ENCODE measurements at regions not wholly inside any gene's neighbourhood (a gene's known extent, or its start where the extent isn't known, plus 50 kb on each side); places are given as distances from the start of the nearest gene placed in this dataset.

DNA sequence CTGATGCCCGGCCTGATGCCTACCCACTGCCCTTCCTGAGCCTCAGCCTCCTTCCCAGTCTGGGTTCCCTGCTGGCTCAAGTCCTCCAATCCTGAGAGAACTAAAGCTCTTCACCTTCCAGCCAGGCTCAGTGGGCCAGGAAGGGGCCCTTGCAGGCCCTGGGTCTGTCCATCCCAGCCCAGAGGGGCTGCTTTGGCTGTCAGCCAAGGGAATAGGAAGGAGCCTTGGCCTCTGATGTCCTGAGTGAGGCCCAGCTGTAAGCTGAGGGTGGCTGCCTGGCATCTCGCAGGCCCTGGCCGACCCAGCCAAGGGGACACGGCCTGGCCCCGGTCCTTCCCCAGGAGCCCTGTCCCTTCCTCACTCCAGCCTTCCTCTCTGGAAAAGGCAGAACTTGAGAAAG is 83.4 kb downstream of the DHCR7 start (continued):
- TF ChIP-seq, protein P1, sequence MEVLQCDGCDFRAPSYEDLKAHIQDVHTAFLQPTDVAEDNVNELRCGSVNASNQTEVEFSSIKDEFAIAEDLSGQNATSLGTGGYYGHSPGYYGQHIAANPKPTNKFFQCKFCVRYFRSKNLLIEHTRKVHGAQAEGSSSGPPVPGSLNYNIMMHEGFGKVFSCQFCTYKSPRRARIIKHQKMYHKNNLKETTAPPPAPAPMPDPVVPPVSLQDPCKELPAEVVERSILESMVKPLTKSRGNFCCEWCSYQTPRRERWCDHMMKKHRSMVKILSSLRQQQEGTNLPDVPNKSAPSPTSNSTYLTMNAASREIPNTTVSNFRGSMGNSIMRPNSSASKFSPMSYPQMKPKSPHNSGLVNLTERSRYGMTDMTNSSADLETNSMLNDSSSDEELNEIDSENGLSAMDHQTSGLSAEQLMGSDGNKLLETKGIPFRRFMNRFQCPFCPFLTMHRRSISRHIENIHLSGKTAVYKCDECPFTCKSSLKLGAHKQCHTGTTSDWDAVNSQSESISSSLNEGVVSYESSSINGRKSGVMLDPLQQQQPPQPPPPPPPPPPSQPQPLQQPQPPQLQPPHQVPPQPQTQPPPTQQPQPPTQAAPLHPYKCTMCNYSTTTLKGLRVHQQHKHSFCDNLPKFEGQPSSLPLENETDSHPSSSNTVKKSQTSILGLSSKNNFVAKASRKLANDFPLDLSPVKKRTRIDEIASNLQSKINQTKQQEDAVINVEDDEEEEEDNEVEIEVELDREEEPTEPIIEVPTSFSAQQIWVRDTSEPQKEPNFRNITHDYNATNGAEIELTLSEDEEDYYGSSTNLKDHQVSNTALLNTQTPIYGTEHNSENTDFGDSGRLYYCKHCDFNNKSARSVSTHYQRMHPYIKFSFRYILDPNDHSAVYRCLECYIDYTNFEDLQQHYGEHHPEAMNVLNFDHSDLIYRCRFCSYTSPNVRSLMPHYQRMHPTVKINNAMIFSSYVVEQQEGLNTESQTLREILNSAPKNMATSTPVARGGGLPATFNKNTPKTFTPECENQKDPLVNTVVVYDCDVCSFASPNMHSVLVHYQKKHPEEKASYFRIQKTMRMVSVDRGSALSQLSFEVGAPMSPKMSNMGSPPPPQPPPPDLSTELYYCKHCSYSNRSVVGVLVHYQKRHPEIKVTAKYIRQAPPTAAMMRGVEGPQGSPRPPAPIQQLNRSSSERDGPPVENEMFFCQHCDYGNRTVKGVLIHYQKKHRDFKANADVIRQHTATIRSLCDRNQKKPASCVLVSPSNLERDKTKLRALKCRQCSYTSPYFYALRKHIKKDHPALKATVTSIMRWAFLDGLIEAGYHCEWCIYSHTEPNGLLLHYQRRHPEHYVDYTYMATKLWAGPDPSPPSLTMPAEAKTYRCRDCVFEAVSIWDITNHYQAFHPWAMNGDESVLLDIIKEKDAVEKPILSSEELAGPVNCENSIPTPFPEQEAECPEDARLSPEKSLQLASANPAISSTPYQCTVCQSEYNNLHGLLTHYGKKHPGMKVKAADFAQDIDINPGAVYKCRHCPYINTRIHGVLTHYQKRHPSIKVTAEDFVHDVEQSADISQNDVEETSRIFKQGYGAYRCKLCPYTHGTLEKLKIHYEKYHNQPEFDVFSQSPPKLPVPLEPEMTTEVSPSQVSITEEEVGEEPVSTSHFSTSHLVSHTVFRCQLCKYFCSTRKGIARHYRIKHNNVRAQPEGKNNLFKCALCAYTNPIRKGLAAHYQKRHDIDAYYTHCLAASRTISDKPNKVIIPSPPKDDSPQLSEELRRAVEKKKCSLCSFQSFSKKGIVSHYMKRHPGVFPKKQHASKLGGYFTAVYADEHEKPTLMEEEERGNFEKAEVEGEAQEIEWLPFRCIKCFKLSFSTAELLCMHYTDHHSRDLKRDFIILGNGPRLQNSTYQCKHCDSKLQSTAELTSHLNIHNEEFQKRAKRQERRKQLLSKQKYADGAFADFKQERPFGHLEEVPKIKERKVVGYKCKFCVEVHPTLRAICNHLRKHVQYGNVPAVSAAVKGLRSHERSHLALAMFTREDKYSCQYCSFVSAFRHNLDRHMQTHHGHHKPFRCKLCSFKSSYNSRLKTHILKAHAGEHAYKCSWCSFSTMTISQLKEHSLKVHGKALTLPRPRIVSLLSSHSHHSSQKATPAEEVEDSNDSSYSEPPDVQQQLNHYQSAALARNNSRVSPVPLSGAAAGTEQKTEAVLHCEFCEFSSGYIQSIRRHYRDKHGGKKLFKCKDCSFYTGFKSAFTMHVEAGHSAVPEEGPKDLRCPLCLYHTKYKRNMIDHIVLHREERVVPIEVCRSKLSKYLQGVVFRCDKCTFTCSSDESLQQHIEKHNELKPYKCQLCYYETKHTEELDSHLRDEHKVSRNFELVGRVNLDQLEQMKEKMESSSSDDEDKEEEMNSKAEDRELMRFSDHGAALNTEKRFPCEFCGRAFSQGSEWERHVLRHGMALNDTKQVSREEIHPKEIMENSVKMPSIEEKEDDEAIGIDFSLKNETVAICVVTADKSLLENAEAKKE (CRISPR knock-in tag; IDR thresholded peaks at IDR 0.05): no peak
- TF ChIP-seq EZH2 (IDR thresholded peaks at IDR 0.05; ENCODE audit: low read depth, unreplicated experiment): no peak
- no peak for TF ChIP-seq ZNF331 (CRISPR knock-in tag; IDR thresholded peaks at IDR 0.05; ENCODE audit: low read depth)
- TF ChIP-seq ZNF114 (CRISPR knock-in tag; IDR thresholded peaks at IDR 0.05): no peak
- no peak for TF ChIP-seq STAT1 (IDR thresholded peaks at IDR 0.05; ENCODE audit: unreplicated experiment)
- TF ChIP-seq, protein P2, sequence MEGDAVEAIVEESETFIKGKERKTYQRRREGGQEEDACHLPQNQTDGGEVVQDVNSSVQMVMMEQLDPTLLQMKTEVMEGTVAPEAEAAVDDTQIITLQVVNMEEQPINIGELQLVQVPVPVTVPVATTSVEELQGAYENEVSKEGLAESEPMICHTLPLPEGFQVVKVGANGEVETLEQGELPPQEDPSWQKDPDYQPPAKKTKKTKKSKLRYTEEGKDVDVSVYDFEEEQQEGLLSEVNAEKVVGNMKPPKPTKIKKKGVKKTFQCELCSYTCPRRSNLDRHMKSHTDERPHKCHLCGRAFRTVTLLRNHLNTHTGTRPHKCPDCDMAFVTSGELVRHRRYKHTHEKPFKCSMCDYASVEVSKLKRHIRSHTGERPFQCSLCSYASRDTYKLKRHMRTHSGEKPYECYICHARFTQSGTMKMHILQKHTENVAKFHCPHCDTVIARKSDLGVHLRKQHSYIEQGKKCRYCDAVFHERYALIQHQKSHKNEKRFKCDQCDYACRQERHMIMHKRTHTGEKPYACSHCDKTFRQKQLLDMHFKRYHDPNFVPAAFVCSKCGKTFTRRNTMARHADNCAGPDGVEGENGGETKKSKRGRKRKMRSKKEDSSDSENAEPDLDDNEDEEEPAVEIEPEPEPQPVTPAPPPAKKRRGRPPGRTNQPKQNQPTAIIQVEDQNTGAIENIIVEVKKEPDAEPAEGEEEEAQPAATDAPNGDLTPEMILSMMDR (conservative IDR thresholded peaks at IDR 0.05; ENCODE audit: low read depth in 2 of 2): no peak
- TF ChIP-seq JUNB (IDR thresholded peaks at IDR 0.05; ENCODE audit: unreplicated experiment): no peak
- TF ChIP-seq, protein P3, sequence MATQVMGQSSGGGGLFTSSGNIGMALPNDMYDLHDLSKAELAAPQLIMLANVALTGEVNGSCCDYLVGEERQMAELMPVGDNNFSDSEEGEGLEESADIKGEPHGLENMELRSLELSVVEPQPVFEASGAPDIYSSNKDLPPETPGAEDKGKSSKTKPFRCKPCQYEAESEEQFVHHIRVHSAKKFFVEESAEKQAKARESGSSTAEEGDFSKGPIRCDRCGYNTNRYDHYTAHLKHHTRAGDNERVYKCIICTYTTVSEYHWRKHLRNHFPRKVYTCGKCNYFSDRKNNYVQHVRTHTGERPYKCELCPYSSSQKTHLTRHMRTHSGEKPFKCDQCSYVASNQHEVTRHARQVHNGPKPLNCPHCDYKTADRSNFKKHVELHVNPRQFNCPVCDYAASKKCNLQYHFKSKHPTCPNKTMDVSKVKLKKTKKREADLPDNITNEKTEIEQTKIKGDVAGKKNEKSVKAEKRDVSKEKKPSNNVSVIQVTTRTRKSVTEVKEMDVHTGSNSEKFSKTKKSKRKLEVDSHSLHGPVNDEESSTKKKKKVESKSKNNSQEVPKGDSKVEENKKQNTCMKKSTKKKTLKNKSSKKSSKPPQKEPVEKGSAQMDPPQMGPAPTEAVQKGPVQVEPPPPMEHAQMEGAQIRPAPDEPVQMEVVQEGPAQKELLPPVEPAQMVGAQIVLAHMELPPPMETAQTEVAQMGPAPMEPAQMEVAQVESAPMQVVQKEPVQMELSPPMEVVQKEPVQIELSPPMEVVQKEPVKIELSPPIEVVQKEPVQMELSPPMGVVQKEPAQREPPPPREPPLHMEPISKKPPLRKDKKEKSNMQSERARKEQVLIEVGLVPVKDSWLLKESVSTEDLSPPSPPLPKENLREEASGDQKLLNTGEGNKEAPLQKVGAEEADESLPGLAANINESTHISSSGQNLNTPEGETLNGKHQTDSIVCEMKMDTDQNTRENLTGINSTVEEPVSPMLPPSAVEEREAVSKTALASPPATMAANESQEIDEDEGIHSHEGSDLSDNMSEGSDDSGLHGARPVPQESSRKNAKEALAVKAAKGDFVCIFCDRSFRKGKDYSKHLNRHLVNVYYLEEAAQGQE (IDR thresholded peaks at IDR 0.05; ENCODE audit: unreplicated experiment): no peak
- TF ChIP-seq, protein P4, sequence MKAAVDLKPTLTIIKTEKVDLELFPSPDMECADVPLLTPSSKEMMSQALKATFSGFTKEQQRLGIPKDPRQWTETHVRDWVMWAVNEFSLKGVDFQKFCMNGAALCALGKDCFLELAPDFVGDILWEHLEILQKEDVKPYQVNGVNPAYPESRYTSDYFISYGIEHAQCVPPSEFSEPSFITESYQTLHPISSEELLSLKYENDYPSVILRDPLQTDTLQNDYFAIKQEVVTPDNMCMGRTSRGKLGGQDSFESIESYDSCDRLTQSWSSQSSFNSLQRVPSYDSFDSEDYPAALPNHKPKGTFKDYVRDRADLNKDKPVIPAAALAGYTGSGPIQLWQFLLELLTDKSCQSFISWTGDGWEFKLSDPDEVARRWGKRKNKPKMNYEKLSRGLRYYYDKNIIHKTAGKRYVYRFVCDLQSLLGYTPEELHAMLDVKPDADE (IDR thresholded peaks at IDR 0.05): no peak

Data from GM23338 (cell line).